GM19238 (cell line): ENCODE measurements at regions not wholly inside any gene's neighbourhood (a gene's known extent, or its start where the extent isn't known, plus 50 kb on each side); places are given as distances from the start of the nearest gene placed in this dataset.
"Not testable (repeated sequence)": the region's sequence is repeated elsewhere in the genome, so short reads cannot be mapped to it uniquely, and the experiment has no call there.

Source experiments
- DNase-seq: peaks from one replicate; pipeline ENCODE4 v3.0.0; 2011; ENCODE audit warnings: low spot score; ENCODE audit not compliant: insufficient read length

DNA sequence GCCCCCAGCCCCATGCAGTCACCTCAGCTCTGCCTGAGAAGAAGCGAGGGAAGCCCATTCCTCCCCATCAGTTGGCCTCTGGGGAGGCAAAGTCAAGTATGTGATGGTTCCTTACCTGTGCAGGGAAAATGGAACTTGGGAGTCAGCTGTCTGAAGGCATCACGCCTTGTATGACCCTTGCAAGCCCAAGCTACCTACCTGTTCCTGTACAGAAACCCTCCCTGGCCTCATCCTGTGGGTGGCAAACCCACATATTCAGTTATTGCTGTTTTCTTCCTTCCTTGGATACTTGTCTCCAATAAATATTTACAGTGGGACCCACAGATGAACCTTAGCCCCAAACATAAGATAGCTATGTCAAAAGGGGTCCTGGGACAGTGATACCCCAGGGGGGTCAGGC, 92.2 kb upstream of the MLN start:
- DNase-seq = no peak

DNA sequence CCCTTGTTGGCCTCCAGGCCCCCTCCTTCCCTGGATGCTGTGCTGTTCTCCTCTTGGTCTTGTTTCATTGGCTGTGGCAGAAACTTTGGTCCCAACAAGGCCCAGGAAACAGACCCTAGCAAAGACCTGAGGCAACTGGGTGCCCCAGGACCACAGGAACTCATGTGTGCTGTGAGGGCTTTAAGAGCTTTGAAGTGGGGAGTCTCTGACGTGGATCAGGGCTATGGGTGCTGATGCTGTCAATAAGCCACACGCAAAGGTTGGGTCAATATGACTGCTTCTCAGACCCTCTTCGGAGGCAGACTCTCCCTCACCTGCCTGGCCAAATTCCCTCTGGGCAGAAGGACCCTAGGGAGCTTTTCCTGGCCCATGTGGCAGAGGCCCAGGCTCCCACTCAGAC, 91.5 kb upstream of the MLN start:
- DNase-seq = no peak

- DNase-seq = no peak
These were observed 90.6 kb upstream of the MLN start for GRCh38 chr6:33894438-33894837.

- DNase-seq = no peak
These were observed 89.0 kb upstream of the MLN start for GRCh38 chr6:33892581-33893346.

GRCh38 chr6:33888664-33889200, 84.9 kb upstream of the MLN start:
- no peak for DNase-seq

GRCh38 chr6:33888183-33888582, 84.4 kb upstream of the MLN start:
- no peak for DNase-seq

- no peak for DNase-seq
These were observed 82.9 kb upstream of the MLN start for GRCh38 chr6:33886673-33887144.

DNA sequence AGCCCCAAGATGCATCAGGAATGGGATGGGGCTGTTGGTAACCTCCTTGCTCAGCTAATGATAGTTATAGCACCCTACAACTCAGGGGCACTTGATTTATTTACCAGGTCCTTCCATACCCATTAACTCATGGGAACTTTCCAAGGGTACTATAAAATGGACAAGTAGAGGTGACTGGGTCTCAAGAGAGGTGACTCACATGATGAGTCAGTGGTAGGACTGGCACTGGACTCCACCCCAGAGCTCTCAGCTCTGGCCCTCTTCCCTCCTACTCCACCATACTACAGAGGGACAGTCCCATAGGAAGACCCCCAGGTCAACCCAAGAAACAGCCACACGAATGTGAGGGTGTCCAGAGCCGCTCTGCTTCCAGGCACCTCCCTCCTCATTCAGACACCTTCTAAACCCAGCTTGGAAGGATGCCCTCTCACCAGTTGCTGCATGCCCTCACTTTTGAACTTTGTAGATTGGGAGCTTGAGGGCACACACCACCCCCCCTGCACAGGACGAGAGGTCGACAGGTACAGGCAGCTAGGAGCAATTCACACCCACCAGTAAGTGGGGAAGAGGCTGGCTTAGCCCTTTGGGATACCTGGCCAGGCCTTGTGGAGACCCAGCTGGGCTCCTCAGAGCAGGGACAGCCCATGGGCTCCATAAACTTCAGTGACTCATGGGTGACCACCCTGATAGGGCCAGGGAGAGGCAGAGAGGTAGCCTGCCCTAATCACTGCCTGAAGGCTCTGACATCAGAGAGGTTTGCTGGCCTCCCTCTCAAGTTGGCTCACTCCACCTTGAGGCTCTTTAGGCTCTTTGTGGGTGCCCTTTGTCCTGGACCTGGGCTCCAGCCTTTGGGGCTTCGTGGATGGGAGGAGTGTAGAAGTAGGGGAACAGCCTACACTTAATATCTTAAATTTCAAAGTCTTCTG, 81.6 kb upstream of the MLN start:
- DNase-seq = no peak

DNA sequence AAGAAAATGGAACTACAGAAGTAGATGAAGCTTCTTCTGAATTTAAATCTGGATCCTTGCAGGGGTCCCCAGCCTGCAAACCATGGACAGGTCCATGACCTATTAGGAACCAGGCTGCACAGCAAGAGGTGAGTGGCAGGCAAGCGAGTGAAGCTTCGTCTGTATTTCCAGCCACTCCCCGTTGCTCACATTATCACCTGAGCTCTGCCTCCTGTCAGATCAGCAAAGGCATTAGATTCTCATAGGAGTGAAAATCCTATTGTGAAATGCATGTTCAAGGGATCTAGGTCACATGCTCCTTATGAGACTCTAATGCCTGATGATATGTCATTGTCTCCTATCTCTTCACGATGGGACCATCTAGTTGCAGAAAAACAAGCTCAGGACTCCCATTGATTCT, 79.8 kb upstream of the MLN start:
- not testable (repeated sequence) for DNase-seq

DNA sequence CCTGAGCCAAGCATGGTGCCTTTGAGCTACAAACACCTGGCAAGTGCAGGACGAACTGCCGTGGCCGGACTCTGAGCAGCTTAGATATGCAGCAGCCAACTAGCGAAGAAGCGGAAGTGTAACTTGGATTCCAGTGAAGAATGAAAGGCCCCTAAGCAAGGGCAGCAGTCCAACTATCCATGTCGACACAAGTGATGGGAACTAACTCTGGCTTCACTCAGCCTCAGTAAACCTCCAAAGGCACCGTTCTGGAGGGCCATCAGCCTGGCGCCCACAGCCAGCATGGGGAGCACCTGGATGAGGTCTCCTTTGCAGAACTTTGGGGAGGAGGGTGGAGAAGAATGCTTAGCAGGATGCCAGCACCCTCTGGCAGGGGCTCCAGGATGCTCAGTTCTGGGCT, 78.4 kb upstream of the MLN start:
- no peak for DNase-seq

DNA sequence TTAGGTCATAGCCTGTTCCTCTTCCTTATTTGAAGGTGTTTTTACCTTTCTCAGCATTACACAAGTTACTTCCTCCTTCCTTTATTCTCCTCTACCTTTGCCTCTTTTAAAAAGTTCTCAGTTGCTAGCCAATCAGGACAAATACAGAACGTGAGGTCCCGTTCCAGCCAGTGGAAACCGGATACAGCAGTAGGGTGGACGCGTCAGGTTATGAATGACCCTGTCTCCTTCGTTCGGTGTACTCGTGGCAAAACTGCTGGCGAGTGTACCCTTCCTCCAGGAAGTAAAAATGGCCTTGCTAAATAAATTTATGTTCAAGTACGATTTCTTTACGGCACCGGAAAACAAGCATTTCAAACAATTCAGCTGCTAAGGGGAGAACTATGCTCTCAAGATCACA, 77.0 kb upstream of the MLN start:
- no peak for DNase-seq

DNA sequence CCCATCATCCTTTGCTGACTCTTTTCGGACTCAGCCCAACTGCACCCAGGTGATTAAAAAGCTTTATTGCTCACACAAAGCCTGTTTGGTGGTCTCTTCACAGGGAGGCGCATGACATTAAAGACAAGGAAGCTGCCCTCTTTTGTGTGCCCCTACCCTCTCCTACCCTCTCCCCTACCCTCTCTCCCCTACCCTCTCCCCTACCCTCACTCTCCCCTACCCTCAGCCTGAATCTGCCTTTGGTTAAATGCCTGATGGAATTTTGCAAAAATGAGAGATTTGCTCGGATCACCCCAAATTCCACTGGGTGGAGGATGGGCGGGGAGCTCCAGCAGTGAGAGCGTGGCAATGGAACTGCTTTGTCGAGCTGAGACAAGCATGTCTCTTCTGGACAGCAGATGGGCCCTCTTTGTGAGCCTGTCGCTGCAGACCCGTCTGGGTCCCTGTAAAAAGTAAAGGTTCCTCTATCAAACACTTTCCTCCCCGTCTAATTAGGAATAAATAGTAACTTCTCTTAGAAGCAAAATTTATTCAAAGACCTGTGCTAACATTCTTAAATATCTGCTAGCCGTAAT, 76.4 kb upstream of the MLN start:
- no peak for DNase-seq

DNA sequence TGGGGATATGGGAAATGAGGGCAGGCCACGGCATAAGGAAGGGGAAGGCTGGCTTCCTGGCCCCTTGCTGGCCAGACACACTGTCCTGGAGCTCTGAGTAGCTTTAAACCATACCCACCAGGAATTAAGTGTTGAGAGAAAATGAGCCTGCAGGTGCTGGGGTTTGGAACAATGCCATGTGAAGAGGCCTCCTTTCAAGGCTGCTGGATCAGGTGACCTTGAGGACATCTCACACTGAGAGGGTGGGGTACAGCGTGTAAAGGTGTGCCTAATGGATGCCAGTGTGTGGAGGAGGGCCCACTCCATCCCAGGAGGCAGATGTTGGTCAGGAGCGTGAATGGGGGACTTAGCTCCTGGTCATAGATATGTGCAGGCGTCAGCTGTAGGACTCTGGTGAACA, 74.8 kb upstream of the MLN start:
- DNase-seq = no peak

DNA sequence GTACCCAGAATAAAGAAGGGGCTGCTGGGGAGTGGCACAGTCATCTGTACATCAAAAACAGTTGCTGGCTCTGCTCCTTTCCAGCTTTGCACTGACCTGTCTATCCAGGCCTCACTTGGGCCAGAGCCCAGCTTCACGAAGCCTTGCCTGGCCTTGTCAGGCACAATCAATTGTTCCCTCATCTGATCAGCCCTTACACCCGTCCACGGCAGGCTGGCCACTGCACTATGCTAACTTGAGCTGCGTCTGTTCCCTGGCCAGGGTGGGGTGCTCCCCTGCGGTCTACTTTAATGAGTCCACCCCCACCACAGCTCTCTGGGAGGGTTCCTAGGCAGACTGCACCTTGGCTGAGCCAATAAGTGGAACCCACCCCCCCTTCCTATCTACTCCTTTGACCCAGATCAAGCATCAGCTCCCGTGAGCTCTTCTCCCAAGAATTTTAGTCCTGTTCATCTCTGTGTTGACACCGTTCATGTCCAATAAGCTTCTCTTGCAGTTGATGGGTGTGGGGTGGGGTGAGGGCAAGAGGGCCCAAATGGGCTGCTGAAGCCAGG, 74.3 kb upstream of the MLN start:
- no peak for DNase-seq

DNA sequence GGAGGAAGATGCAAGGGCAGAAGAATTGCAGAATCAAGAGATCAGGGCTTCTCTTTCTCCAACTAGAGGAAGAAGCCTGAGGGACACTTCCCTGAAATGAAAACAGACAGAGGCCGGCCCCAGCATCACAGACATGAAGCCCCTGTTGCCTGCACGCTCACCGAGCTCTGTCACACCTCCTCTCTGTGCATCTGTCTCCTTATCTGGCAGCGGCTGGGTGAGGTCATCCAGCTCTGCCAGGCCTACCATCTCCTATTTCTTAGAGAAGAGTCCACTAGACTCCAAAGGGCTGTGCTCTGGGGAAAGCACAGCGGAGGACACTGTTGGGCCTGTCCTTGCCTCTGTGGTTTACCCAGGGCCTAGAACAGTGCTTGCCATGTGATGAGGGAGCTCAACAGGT, 71.9 kb upstream of the MLN start:
- no peak for DNase-seq

- DNase-seq = no peak
These were observed 71.4 kb upstream of the MLN start for GRCh38 chr6:33875141-33875581.

DNA sequence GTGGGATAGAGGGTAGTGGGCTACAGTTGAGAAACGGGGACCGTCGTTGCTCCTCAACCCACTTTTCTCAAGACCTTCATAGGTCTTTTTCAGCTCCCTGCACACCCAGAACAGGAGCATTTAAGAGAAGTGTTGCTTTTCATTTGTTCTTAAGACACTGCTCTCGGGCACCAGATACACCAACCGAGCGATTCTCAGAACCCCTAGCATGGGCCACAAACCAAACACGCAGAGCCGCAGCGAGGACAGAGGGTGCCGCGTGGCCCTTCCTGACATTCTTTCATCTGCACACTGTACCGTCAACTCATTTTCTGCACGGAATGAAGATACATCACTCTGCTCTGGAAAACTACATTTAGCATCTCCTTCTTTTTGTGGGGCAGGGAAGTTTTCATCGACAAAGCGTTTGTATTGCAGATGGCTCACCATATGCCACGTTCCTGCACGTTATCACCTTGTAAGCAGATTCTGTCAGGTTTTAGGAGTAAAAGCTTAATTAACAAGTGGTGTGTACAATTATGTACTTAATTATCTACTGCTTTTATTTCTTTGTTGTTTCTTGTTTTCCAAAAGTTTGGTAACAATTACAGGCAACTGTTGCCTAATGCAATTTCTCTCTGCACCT, 70.4 kb upstream of the MLN start:
- DNase-seq = no peak

DNA sequence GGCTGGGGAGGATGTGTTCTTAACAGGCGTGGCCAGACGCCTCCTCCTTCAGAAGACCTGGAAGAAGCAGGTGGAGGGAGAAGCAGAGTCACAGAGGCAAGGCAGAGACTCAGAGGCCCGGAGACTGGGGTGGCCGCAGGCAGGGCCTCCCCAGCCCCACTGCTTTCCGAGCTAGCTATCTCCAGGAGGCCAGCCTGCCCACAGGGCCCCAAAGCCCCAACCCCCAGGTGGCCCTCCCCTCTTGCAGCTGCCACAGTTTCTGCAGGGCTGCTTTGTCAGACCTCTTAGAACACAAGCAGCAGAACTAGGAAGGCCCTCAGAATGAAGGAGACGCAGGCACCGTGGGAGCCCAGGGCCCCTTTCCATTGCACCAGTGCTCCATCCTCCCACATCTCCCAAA, 69.0 kb upstream of the MLN start:
- no peak for DNase-seq

DNA sequence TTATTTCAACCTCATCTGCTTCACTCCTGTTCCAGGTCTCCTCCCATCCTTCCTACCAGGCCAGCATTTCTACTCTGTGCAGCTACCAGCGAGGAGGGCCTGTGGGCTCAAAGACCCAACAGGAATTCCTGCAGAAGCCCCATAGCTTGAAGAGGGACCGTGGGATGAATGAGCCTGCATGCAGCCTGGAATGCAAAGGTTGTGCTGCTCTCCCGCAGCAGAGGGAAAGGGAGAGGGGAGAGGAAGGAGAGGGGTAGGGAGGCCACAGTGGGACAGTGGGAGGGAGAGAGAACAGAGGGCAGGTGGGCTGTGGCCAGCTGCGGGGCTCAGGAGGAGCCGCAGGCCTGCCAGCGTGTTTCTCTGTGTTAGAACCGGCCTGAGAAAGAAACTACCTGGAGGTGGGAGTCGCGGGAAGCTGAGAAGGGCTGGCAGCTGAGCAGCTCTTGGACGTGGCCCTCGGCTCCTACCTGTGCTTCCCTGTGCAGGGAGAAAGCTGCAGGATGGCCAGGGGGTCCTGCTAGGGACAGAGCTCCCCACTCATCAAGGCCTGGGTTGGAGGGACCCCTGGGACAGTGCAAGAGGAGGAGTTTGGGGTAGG, 66.1 kb upstream of the MLN start:
- no peak for DNase-seq

DNA sequence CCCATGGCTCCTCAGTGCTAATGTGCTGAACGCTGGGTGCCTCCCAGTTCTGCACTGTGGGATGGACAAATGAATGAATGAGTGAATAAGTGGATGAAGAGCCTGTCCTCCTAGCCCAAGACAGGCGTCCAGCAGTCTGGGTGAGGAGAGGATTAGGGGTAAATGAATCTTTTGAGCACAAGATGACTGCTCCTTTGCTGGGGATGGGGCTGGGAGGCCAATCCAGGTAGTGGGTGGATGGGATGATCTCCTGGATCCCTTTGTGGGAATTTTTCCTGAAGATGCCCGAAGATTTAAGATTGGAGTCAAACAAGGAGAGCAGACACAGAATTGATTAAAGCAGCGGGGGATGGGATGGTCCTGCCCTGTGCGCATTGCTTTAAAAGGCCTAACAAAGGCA, 65.3 kb upstream of the MLN start:
- DNase-seq = no peak

DNA sequence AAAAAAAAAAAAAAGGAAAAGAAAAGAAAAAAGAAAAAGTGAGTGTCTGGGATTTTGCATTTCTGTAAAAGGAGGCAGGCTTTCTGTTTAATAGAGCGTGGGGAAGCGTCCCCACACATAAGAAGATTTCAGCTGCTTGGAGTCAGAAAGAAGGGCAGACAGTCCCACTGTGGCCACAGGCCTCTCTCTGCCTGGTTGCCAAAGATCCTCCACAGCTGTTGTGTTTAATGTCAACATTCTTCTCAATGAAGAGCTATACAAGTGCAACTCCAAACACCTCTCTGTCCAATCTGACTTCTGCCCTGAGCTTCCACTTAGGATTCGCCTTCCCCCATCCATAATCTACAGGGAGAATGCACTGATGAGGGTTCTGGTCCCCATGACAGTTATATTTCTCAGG, 64.3 kb upstream of the MLN start:
- DNase-seq = no peak
